Neural cell (in vitro differentiated cells): ENCODE measurements at regions not wholly inside any gene's neighbourhood (a gene's known extent, or its start where the extent isn't known, plus 50 kb on each side); places are given as distances from the start of the nearest gene placed in this dataset.

Experiments
- H2AFZ ChIP-seq: fragments of 200-600, 300-800 bp; sonication (generic), shearing (Covaris generic); 2 replicates; pipeline ENCODE4 v1.6.0; 2014; ENCODE audit warnings: low read depth, mild to moderate bottlenecking, antibody characterized with exemption, low read length, moderate library complexity
- H3F3A ChIP-seq: fragments of 200-600 bp; shearing (Covaris generic); 2 replicates; pipeline ENCODE4 v1.6.1; 2016; ENCODE audit warnings: mild to moderate bottlenecking, moderate library complexity, mixed read lengths, antibody characterized with exemption, low read length; ENCODE audit not compliant: insufficient read depth, poor library complexity, severe bottlenecking
- H3K27ac ChIP-seq: fragments of 200-600, 300-800 bp; sonication (generic), shearing (Covaris generic); 2 replicates; pipeline ENCODE4 v1.5.1; 2014; ENCODE audit warnings: mild to moderate bottlenecking, low read length, moderate library complexity
- H3K27me3 ChIP-seq: fragments of 300-800, 200-600 bp; sonication (generic), shearing (Covaris generic); 2 replicates; pipeline ENCODE4 v1.6.0; 2014; ENCODE audit warnings: mild to moderate bottlenecking, low read depth, low read length, moderate library complexity; ENCODE audit not compliant: insufficient read depth
- H3K36me3 ChIP-seq: fragments of 300-800, 200-600 bp; sonication (generic), shearing (Covaris generic); 2 replicates; pipeline ENCODE4 v1.5.1; 2014; ENCODE audit warnings: mild to moderate bottlenecking, antibody characterized with exemption, low read length, moderate library complexity; ENCODE audit not compliant: insufficient read depth
- H3K4me2 ChIP-seq: fragments of 300-800, 200-600 bp; sonication (generic), shearing (Covaris generic); 2 replicates; pipeline ENCODE4 v1.6.0; 2014; ENCODE audit warnings: mild to moderate bottlenecking, low read length
- H3K4me3 ChIP-seq: fragments of 300-800, 200-600 bp; sonication (generic), shearing (Covaris generic); 2 replicates; pipeline ENCODE4 v1.5.1; 2014; ENCODE audit warnings: mild to moderate bottlenecking, low read length, moderate library complexity
- H3K79me2 ChIP-seq: fragments of 200-600 bp; shearing (Covaris generic); replicated peaks from 2 replicates; pipeline ENCODE4 v1.6.0; 2014; ENCODE audit warnings: mild to moderate bottlenecking, low read length, moderate library complexity; ENCODE audit not compliant: insufficient read depth
- H3K9ac ChIP-seq: fragments of 300-800, 200-600 bp; sonication (generic), shearing (Covaris generic); 2 replicates; pipeline ENCODE4 v1.6.1; 2016; ENCODE audit warnings: mild to moderate bottlenecking, low read length, mixed read lengths
- H3K9me2 ChIP-seq: fragments of 200-600 bp; shearing (Covaris generic); 2 replicates; pipeline ENCODE4 v1.6.1; 2016; ENCODE audit warnings: mild to moderate bottlenecking, low read length, mixed read lengths; ENCODE audit not compliant: insufficient read depth
- H3K9me3 ChIP-seq: fragments of 200-600, 300-800 bp; sonication (generic), shearing (Covaris generic); 2 replicates; pipeline ENCODE4 v1.6.1; 2016; ENCODE audit warnings: mild to moderate bottlenecking, mixed run types, low read length, moderate library complexity, mixed read lengths
- H4K20me1 ChIP-seq: fragments of 200-600 bp; shearing (Covaris generic); 2 replicates; pipeline ENCODE4 v1.6.1; 2016; ENCODE audit warnings: mild to moderate bottlenecking, mixed run types; ENCODE audit not compliant: insufficient read depth
- EP300 ChIP-seq: fragments of 450-650 bp; conservative IDR thresholded peaks from 2 replicates; pipeline ENCODE4 v1.6.1; 2014; ENCODE audit warnings: antibody characterized with exemption, mild to moderate bottlenecking, moderate library complexity; ENCODE audit not compliant: poor library complexity, severe bottlenecking
- EZH2 ChIP-seq: fragments of 200-600, 300-800 bp; shearing (Covaris generic), sonication (generic); IDR thresholded peaks from 2 replicates; pipeline ENCODE4 v1.6.1; 2014; ENCODE audit warnings: antibody characterized with exemption, low read length, borderline replicate concordance, mild to moderate bottlenecking; ENCODE audit not compliant: insufficient read depth, poor library complexity, severe bottlenecking
- MXI1 ChIP-seq: fragments of 450-650 bp; conservative IDR thresholded peaks from 2 replicates; pipeline ENCODE4 v1.6.1; 2014; ENCODE audit warnings: antibody characterized with exemption, mild to moderate bottlenecking; ENCODE audit not compliant: poor library complexity, severe bottlenecking
- POLR2AphosphoS5 ChIP-seq: IDR thresholded peaks from 2 replicates; pipeline ENCODE4 v1.6.1; 2012
- RAD21 ChIP-seq: fragments of 450-650 bp; conservative IDR thresholded peaks from 2 replicates; pipeline ENCODE4 v1.6.1; 2014; ENCODE audit warnings: antibody characterized with exemption, mild to moderate bottlenecking, moderate library complexity
- REST ChIP-seq: IDR thresholded peaks from 2 replicates; pipeline ENCODE4 v1.6.1; 2012; ENCODE audit warnings: borderline replicate concordance
- SMC3 ChIP-seq: fragments of 450-650 bp; conservative IDR thresholded peaks from 2 replicates; pipeline ENCODE4 v1.6.1; 2014; ENCODE audit warnings: antibody characterized with exemption, mild to moderate bottlenecking, moderate library complexity; ENCODE audit not compliant: poor library complexity
- TF ChIP-seq, protein P1 (sequence below): fragments of 450-650 bp; IDR thresholded peaks from 2 replicates; pipeline ENCODE4 v1.5.1; 2014; ENCODE audit warnings: antibody characterized with exemption, mild to moderate bottlenecking, moderate library complexity; ENCODE audit not compliant: poor library complexity, severe bottlenecking

DNA sequence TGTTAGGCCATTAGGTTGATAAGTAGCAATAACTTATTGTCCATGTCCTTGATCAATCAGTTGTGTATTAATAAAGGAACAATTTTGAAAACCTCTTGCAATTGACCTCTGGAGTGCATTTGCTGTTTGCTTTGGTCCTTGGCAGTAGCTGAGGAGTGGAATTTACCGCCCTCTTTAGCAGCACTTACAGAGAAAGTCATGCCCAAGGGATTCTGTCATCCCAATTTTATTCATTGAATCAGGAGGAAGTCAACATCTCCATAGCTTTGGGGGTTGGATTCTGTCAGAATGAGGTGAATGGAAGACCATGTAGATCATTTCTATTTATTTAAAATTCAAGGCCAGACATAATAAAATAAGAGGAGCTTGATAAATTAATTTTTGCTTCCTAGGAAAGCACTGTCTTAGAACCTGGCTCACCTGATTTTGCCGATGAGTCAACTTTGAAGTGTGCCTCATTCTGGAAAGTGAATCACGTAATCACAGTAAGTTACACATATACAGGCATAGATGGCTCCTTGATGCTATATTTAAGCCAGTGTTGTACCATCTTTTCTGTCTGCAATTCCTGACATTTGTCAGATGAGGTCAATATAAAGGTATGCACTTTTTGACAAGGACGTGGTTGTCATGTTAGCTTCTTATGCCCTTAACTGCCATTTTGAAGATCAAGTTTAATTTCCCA, 128.7 kb upstream of the MLIP start:
- Histone ChIP-seq H3K27me3 (no peaks in the 10 kb centered on the region), H3K27ac (no peak overlapping the region), H3K4me3 (no peak overlapping the region), H3K9ac (no peak overlapping the region), H4K20me1 (no peaks in the 10 kb centered on the region), H3K9me2 (no peaks in the 10 kb centered on the region), H3K79me2 (no peaks in the 10 kb centered on the region), H3K4me2 (no peak overlapping the region), H3K9me3 (no peaks in the 10 kb centered on the region), H2AFZ (no peak overlapping the region), H3F3A (peaks cover 1% of the 10 kb centered on the region), H3K36me3 (no peaks in the 10 kb centered on the region)
- TF ChIP-seq EP300, result no peak
- peak; percentile 22 for TF ChIP-seq SMC3

DNA sequence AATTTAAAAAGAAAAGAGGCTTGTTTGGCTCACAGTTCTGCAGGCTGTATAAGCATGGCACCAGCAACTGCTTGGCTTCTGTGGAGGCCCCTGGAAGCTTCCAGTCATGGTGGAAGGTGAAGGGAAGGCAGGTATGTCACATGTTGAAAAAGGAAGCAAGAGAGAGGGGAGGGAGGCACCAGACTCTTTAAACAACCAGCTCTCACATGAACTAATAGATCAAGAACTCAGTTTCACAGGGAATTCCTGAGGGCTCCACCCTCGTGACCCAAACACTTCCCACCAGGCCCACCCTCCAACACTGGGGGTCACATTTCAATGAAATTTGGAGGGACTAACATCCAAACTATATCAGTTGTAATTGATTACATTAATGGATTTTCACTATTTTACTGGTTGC, 127.9 kb upstream of the MLIP start:
- no peak for TF ChIP-seq EP300
- TF ChIP-seq SMC3, result no peak
- TF ChIP-seq EZH2, result no peak
- TF ChIP-seq RAD21, result no peak
- no peak for TF ChIP-seq MXI1
- no peak for TF ChIP-seq POLR2AphosphoS5
- no peak for TF ChIP-seq REST
- TF ChIP-seq, protein P1, sequence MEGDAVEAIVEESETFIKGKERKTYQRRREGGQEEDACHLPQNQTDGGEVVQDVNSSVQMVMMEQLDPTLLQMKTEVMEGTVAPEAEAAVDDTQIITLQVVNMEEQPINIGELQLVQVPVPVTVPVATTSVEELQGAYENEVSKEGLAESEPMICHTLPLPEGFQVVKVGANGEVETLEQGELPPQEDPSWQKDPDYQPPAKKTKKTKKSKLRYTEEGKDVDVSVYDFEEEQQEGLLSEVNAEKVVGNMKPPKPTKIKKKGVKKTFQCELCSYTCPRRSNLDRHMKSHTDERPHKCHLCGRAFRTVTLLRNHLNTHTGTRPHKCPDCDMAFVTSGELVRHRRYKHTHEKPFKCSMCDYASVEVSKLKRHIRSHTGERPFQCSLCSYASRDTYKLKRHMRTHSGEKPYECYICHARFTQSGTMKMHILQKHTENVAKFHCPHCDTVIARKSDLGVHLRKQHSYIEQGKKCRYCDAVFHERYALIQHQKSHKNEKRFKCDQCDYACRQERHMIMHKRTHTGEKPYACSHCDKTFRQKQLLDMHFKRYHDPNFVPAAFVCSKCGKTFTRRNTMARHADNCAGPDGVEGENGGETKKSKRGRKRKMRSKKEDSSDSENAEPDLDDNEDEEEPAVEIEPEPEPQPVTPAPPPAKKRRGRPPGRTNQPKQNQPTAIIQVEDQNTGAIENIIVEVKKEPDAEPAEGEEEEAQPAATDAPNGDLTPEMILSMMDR, result no peak
- Histone ChIP-seq H3K4me3 (no peak overlapping the region), H3K9ac (no peak overlapping the region), H3K27me3 (no peaks in the 10 kb centered on the region), H3K4me2 (no peak overlapping the region), H2AFZ (no peak overlapping the region), H3K79me2 (no peaks in the 10 kb centered on the region), H4K20me1 (no peaks in the 10 kb centered on the region), H3K9me2 (no peaks in the 10 kb centered on the region), H3K9me3 (no peaks in the 10 kb centered on the region), H3K36me3 (no peaks in the 10 kb centered on the region), H3K27ac (no peak overlapping the region), H3F3A (peaks cover 5% of the 10 kb centered on the region)
